ENCODE measurements at regions not wholly inside any gene's neighbourhood (a gene's known extent, or its start where the extent isn't known, plus 50 kb on each side); places are given as distances from the start of the nearest gene placed in this dataset.

DNA sequence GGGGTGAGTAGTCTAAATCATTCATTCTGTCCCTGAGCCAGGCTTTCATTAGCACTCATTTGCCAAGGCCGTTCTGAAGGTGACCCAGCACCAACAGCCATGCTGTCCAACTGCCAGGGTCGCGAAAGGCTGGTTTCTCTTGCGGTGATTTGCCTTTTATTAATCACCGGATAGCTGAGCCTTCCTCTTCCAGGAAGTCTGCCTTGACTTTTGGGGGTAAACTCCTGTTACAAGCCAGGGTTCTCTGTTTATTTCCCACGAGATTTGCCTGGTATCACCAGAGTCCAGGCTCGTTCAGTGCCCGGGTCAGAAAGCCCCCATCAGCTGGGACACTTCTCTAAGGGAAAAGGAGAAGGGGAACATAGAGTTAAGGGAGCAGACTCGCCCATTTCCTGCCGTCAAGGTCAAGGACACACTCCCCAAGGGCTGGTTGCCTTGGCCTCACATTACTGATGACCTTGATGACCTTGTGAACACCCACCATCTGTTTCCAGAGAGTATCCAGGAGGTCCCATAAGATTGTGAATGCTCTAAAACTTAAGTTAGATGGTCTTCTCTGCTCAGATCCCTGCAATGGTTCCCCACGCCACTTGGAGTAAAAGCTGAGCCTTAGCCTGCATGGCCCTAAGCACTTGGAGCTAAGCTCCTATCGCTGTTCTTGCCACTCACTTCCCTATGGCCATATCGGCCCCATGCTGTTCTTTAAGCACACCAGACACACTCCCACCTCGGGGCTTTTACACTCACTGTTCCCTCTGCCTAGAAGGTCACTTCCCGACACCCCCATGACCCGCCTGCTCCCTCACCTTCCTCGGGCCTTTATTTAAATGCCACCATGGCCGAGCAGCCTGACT is 96.0 kb upstream of the EPCAM start:
- TF ChIP-seq CTCF (conservative IDR thresholded peaks at IDR 0.05; ENCODE audit: low read length) (no peak), EZH2phosphoT487 (IDR thresholded peaks at IDR 0.05; ENCODE audit: borderline replicate concordance) (no peak)
